Osteocyte (in vitro differentiated cells): ENCODE measurements at regions not wholly inside any gene's neighbourhood (a gene's known extent, or its start where the extent isn't known, plus 50 kb on each side); places are given as distances from the start of the nearest gene placed in this dataset.

Experiments used
- DNase-seq: peaks from one replicate; pipeline ENCODE4 v3.0.0; 2021; ENCODE audit warnings: mixed read lengths; ENCODE audit not compliant: unreplicated experiment; ENCODE audit errors: extremely low spot score
- H3K27ac Mint-ChIP-seq: one replicate; pipeline ENCODE4 v1.8.0; 2021; ENCODE audit warnings: mild to moderate bottlenecking, mixed read lengths; ENCODE audit not compliant: unreplicated experiment
- H3K27me3 Mint-ChIP-seq: one replicate; pipeline ENCODE4 v1.8.0; 2021; ENCODE audit warnings: mixed read lengths; ENCODE audit not compliant: unreplicated experiment
- H3K36me3 Mint-ChIP-seq: one replicate; pipeline ENCODE4 v1.8.0; 2021; ENCODE audit warnings: mixed read lengths; ENCODE audit not compliant: unreplicated experiment
- H3K4me1 Mint-ChIP-seq: one replicate; pipeline ENCODE4 v1.8.0; 2021; ENCODE audit warnings: mixed read lengths; ENCODE audit not compliant: unreplicated experiment
- H3K4me3 Mint-ChIP-seq: one replicate; pipeline ENCODE4 v1.8.0; 2021; ENCODE audit warnings: mild to moderate bottlenecking, moderate library complexity, mixed read lengths; ENCODE audit not compliant: unreplicated experiment
- H3K9me3 Mint-ChIP-seq: one replicate; pipeline ENCODE4 v1.8.0; 2021; ENCODE audit warnings: mixed read lengths; ENCODE audit not compliant: unreplicated experiment
- CTCF ChIP-seq: fragments of 200-600 bp; sonication (generic); IDR thresholded peaks from 2 replicates; pipeline ENCODE4 v1.5.0; 2021; ENCODE audit warnings: antibody characterized with exemption, mild to moderate bottlenecking, moderate library complexity

- H3K27me3 Mint-ChIP-seq: no peaks in the 10 kb centered on the region
- DNase-seq: no peak
- TF ChIP-seq CTCF: no peak
- no peak overlapping the region for H3K27ac Mint-ChIP-seq
- H3K4me3 Mint-ChIP-seq: no peak overlapping the region
- H3K9me3 Mint-ChIP-seq: peaks cover 4% of the 10 kb centered on the region
- no peaks in the 10 kb centered on the region for H3K36me3 Mint-ChIP-seq
- no peaks in the 10 kb centered on the region for H3K4me1 Mint-ChIP-seq
Measured at GRCh38 chr2:239504643-239505235, 103.9 kb upstream of the HDAC4 start.

GRCh38 chr2:239502430-239503186, 101.8 kb upstream of the HDAC4 start:
- Mint-ChIP-seq H3K9me3 (peaks cover 8% of the 10 kb centered on the region), H3K4me3 (no peak overlapping the region), H3K27ac (no peak overlapping the region), H3K4me1 (no peaks in the 10 kb centered on the region), H3K36me3 (no peaks in the 10 kb centered on the region), H3K27me3 (no peaks in the 10 kb centered on the region)
- TF ChIP-seq CTCF: no peak
- no peak for DNase-seq

GRCh38 chr2:239500574-239501550, 100.0 kb upstream of the HDAC4 start:
- Mint-ChIP-seq H3K27ac (no peak overlapping the region), H3K27me3 (no peaks in the 10 kb centered on the region), H3K36me3 (no peaks in the 10 kb centered on the region), H3K4me3 (no peak overlapping the region), H3K9me3 (peaks cover 8% of the 10 kb centered on the region), H3K4me1 (no peaks in the 10 kb centered on the region)
- no peak for DNase-seq
- TF ChIP-seq CTCF: no peak

GRCh38 chr2:239499726-239500573, 99.1 kb upstream of the HDAC4 start:
- no peaks in the 10 kb centered on the region for H3K36me3 Mint-ChIP-seq
- H3K27ac Mint-ChIP-seq: no peak overlapping the region
- no peak for TF ChIP-seq CTCF
- DNase-seq: no peak
- H3K9me3 Mint-ChIP-seq: peaks cover 8% of the 10 kb centered on the region
- H3K4me3 Mint-ChIP-seq: no peak overlapping the region
- H3K27me3 Mint-ChIP-seq: no peaks in the 10 kb centered on the region
- H3K4me1 Mint-ChIP-seq: no peaks in the 10 kb centered on the region
